Nucleus accumbens (tissue), 56 donors: ENCODE measurements at regions not wholly inside any gene's neighbourhood (a gene's known extent, or its start where the extent isn't known, plus 50 kb on each side); places are given as distances from the start of the nearest gene placed in this dataset.
A peak's percentile ranks its signal among the peaks of the same experiment; 100 is the strongest.

Experiments
- DNase-seq, 56 donors: peaks; one replicate each; lab custom pipeline; 2025; lab: John Stamatoyannopoulos, UW

- DNase-seq, result no peak
Observed at GRCh38 chr5:77948476-77948875, 172.3 kb upstream of the TBCA start.

GRCh38 chr5:77947041-77947428 is 170.9 kb upstream of the TBCA start:
- no peak for DNase-seq

GRCh38 chr5:77946381-77947040 is 170.4 kb upstream of the TBCA start:
- no peak for DNase-seq

- peak in 46 of 56 donors; percentile 6 to 75 (median 50) for DNase-seq
Observed at GRCh38 chr5:77945874-77946273, 169.7 kb upstream of the TBCA start.

- DNase-seq, result no peak
Observed at GRCh38 chr5:77944757-77945340, 168.7 kb upstream of the TBCA start.

GRCh38 chr5:77943851-77944250 is 167.7 kb upstream of the TBCA start:
- DNase-seq, result no peak

- no peak for DNase-seq
Observed at GRCh38 chr5:77942578-77943239, 166.6 kb upstream of the TBCA start.

GRCh38 chr5:77937015-77937908 is 161.1 kb upstream of the TBCA start:
- no peak for DNase-seq

- DNase-seq, result no peak
Observed at GRCh38 chr5:77936365-77936693, 160.2 kb upstream of the TBCA start.

- DNase-seq, result no peak
Observed at GRCh38 chr5:77935506-77936364, 159.6 kb upstream of the TBCA start.

GRCh38 chr5:77928776-77929300 is 152.7 kb upstream of the TBCA start:
- DNase-seq, result no peak

- DNase-seq, result no peak
Observed at GRCh38 chr5:77926337-77926736, 150.2 kb upstream of the TBCA start.

- DNase-seq, result no peak
Observed at GRCh38 chr5:77925503-77925902, 149.4 kb upstream of the TBCA start.

GRCh38 chr5:77924081-77924480 is 147.9 kb upstream of the TBCA start:
- DNase-seq, result no peak

GRCh38 chr5:77923666-77924065 is 147.5 kb upstream of the TBCA start:
- DNase-seq, result no peak

- DNase-seq, result no peak
Observed at GRCh38 chr5:77921094-77921768, 145.1 kb upstream of the TBCA start.

- DNase-seq, result no peak
Observed at GRCh38 chr5:77920359-77921058, 144.4 kb upstream of the TBCA start.

GRCh38 chr5:77915346-77915745 is 139.2 kb upstream of the TBCA start:
- DNase-seq, result no peak

- DNase-seq, result no peak
Observed at GRCh38 chr5:77912721-77913120, 136.6 kb upstream of the TBCA start.
